Naive thymus-derived CD8-positive, alpha-beta T cell (primary cell): ENCODE measurements at regions not wholly inside any gene's neighbourhood (a gene's known extent, or its start where the extent isn't known, plus 50 kb on each side); places are given as distances from the start of the nearest gene placed in this dataset.
"Not testable (repeated sequence)": the region's sequence is repeated elsewhere in the genome, so short reads cannot be mapped to it uniquely, and the experiment has no call there.

Source experiments
- ATAC-seq, 2 donors: fragments of 150-1000 bp; cut with Tn5 transposase in 1 of 2; sonication (Bioruptor Pico), chemical (Tn5 transposase) in 1 of 2; 1 replicate in 1 of 2; 2 replicates in 1 of 2; pipeline ENCODE4 v1.10.0; 2021; ENCODE audit warnings: mild to moderate bottlenecking in 2 of 2, moderate library complexity in 2 of 2
- POLR2A ChIA-PET: fragments of 350-600 bp; sonication (Branson Sonifier 250); formaldehyde crosslinking; loops from one replicate; lab custom pipeline; 2021; ENCODE audit warnings: antibody characterized with exemption; lab: Charles Lee
- DNase-seq, 10 donors: peaks; one replicate each; pipeline versions ENCODE4 v3.0.0 to v3.0.0-alpha.2; 2020 to 2022
- H3K27ac Mint-ChIP-seq, 10 donors: one replicate each; pipeline ENCODE4 v1.8.0; 2020 to 2022; ENCODE audit warnings: mild to moderate bottlenecking in 10 of 10, mixed read lengths in 10 of 10, moderate library complexity in 4 of 10, inconsistent platforms in 1 of 10
- H3K27me3 Mint-ChIP-seq, 5 donors: one replicate each; pipeline ENCODE4 v1.8.0; 2021 to 2022; ENCODE audit warnings: mixed read lengths in 5 of 5
- H3K36me3 Mint-ChIP-seq, 3 donors: one replicate each; pipeline ENCODE4 v1.8.0; 2020 to 2022; ENCODE audit warnings: mixed read lengths in 3 of 3, mild to moderate bottlenecking in 2 of 3, inconsistent platforms in 1 of 3
- H3K4me1 Mint-ChIP-seq, 4 donors: one replicate each; pipeline ENCODE4 v1.8.0; 2021 to 2022; ENCODE audit warnings: mixed read lengths in 4 of 4
- H3K4me3 Mint-ChIP-seq, 10 donors: one replicate each; pipeline ENCODE4 v1.8.0; 2020 to 2022; ENCODE audit warnings: mild to moderate bottlenecking in 10 of 10, mixed read lengths in 10 of 10, moderate library complexity in 6 of 10, inconsistent platforms in 1 of 10
- H3K9me3 Mint-ChIP-seq, 9 donors: one replicate each; pipeline ENCODE4 v1.8.0; 2020 to 2022; ENCODE audit warnings: mixed read lengths in 9 of 9, mild to moderate bottlenecking in 3 of 9, inconsistent platforms in 1 of 9, moderate library complexity in 1 of 9

DNA sequence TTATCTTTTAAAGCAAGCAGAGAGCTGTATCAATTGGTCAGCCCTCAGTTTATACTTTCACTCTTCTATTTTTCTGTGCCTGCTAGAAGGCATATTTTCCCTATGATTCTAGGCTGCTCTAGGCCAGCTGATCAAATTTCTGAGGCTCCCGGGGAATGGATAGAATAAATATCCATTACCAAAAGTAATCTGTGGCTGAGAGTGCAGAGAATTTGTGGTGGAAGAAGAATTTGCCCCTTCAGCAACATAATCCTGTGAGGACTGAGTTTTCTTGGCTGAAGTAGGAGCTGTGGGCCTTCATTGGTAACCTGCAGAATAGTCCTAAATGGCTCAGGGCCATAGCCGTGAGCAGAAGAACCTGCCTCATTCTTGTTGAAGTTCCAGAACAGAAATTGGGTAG lies 314.6 kb upstream of the CASK start:
- POLR2A ChIA-PET, result interaction anchor here (0.9 kb wide), 1 partner anchor 151 kb away, joined by 3 read pairs; no protein-coding TSS in a partner anchor
- no peak for ATAC-seq
- Mint-ChIP-seq H3K27me3 (no peaks in the 10 kb centered on the region), H3K27ac (peak overlapping the region in 1 of 10 donors; percentile 11), H3K9me3 (peaks cover 0 to 4% (median 0%) of the 10 kb centered on the region in 9 donors), H3K4me1 (no peaks in the 10 kb centered on the region), H3K36me3 (peaks cover 0 to 4% (median 0%) of the 10 kb centered on the region in 3 donors), H3K4me3 (no peak overlapping the region)
- no peak for DNase-seq

DNA sequence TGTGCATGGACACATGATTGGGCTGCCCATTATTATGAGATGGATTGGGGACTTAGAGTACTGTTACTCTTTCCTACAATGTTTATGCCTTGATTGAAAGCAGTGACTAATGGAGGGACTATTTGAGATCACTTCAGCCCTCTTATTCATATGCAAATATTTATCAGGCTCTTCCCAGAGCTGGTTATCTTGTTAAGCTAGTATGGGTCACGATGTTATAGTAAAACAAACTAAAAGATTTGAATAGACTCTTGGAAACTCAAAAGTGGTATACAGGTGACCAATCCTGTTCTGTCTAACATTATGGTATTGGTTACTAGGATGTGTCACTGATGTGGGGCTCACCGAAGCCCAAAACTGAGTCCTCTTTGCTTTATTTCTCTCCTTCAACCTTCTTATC lies 306.2 kb upstream of the CASK start:
- POLR2A ChIA-PET, result no interaction called here
- Mint-ChIP-seq H3K36me3 (peaks cover 0 to 22% (median 10%) of the 10 kb centered on the region in 3 donors), H3K27me3 (no peaks in the 10 kb centered on the region), H3K4me1 (no peaks in the 10 kb centered on the region), H3K27ac (no peak overlapping the region), H3K4me3 (no peak overlapping the region), H3K9me3 (peaks cover 0 to 23% (median 17%) of the 10 kb centered on the region in 9 donors)
- ATAC-seq (no peak), DNase-seq (no peak)

DNA sequence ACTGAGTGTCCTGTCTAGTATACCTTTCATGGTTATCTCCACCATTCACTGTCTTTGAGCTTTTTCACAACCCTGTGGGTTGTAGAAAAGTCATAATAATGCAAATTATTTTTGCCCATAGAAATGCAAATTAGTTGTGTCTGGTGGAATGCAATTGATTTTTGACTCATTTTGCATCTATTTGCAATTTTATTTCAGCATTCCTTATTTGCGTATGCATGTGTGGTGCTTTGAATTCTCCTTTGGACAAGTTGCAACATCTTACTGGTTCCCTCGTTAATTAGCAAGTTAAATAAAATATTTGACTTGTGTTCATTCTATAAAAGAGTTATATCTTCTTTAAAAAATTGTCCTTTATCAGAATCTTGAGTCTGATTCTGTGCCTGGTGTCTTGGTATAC lies 297.3 kb upstream of the CASK start:
- Mint-ChIP-seq H3K27ac (no peak overlapping the region), H3K9me3 (peaks cover 0 to 13% (median under 1%) of the 10 kb centered on the region in 9 donors), H3K36me3 (peaks cover 0 to 7% (median 3%) of the 10 kb centered on the region in 3 donors), H3K4me1 (peaks cover 0 to 3% (median 0%) of the 10 kb centered on the region in 4 donors), H3K27me3 (no peaks in the 10 kb centered on the region), H3K4me3 (no peak overlapping the region)
- ATAC-seq (no peak), DNase-seq (no peak)
- POLR2A ChIA-PET, result no interaction called here

DNA sequence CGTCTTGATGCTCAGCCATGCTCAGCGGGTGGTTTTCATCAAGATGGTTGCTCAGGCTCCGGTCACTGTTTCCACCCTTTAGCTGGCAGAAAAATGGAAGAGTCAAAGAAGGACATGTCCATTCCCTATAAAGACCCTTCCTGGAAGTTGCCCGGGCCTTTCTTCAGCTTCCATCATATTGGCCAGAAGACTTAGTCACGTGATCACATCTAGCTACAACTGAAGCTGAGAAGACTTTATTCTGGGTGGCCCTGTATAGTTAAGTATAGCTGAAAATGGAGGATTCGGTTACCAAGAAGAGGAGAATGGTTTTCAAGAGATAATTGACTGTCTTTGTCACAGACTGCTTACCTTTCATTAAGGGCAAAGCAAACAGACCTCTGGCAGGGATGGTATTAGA lies 296.7 kb upstream of the CASK start:
- POLR2A ChIA-PET, result no interaction called here
- H3K4me1 Mint-ChIP-seq, result peaks cover 0 to 3% (median 0%) of the 10 kb centered on the region in 4 donors

DNA sequence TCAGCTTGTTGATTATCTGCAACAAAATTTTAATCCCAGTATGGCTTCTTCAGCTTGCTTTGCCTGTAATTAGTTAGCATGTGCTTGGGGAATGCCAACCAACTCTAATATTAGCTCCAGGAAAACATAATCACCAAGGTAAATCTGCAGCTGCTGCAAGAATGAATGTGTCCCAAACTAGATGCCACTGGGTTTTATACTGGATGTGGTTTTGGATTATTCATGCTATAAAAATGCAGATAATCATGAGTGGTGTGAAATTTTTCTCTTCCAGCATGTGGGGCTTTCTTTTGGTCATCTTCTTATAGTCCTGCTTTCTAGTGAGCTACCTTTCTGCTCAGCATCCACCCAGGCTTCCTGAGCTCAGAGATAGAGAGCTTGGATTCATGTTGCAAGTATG lies 295.9 kb upstream of the CASK start:
- Mint-ChIP-seq H3K36me3 (no peaks in the 10 kb centered on the region), H3K4me1 (peaks cover 0 to 3% (median 0%) of the 10 kb centered on the region in 4 donors), H3K4me3 (no peak overlapping the region), H3K27ac (no peak overlapping the region), H3K9me3 (peaks cover 0 to 3% (median 0%) of the 10 kb centered on the region in 9 donors), H3K27me3 (no peaks in the 10 kb centered on the region)
- DNase-seq (no peak), ATAC-seq (no peak)
- POLR2A ChIA-PET, result no interaction called here

More for the DNA sequence above, 296.7 kb upstream of the CASK start:
- peaks cover 0 to 6% (median 2%) of the 10 kb centered on the region in 3 donors for H3K36me3 Mint-ChIP-seq
- ATAC-seq (no peak), DNase-seq (no peak)
- H3K27ac Mint-ChIP-seq, result no peak overlapping the region
- H3K9me3 Mint-ChIP-seq, result peaks cover 0 to 11% (median 0%) of the 10 kb centered on the region in 9 donors
- no peak overlapping the region for H3K4me3 Mint-ChIP-seq
- no peaks in the 10 kb centered on the region for H3K27me3 Mint-ChIP-seq

DNA sequence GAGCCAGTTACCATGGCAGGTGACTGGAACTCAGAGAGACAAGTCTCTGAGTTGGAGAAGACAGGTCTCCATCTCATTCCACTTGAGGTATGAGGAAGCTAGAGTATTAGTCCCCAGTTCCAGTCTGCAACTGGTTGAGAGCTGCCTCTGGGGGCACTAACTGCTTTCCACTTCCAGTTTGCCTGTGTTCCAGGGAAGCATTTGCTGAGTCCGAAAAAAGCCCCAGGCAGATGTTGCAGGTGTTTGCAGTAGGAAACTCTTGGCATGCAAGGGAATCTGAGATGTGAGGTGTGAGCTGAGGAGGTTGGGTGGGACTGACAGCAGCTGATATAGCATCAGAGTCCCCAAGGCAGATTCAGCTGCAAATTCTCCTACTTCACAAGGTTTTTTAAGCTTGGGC lies 272.2 kb upstream of the CASK start:
- peak overlapping the region in 2 of 10 donors; percentile 31 to 73 for H3K27ac Mint-ChIP-seq
- H3K4me3 Mint-ChIP-seq, result no peak overlapping the region
- ATAC-seq (no peak), DNase-seq (no peak)
- H3K9me3 Mint-ChIP-seq, result peaks cover 0 to 10% (median 2%) of the 10 kb centered on the region in 9 donors
- H3K27me3 Mint-ChIP-seq, result no peaks in the 10 kb centered on the region
- H3K36me3 Mint-ChIP-seq, result no peaks in the 10 kb centered on the region
- POLR2A ChIA-PET, result no interaction called here
- peaks cover 0 to 5% (median 0%) of the 10 kb centered on the region in 4 donors for H3K4me1 Mint-ChIP-seq

DNA sequence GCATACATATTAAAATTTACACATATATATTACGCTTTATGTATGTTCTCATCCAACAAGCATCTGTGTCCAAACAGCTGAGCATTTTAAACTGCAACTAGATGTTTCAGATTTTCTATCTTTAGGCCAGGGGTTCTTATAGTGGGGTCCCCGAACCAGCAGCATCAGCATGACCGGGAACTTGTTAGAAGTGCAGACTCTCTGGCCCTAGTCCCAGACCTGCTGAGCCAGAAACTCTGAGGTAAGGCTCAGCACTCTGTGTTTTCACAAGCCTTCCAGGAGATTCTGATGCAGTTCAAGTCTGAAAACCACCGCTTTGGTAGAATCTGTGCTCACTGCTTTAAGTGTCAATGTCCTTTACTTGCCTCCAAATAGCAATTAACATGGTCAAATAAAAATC lies 266.2 kb upstream of the CASK start:
- no peaks in the 10 kb centered on the region for H3K36me3 Mint-ChIP-seq
- no peak overlapping the region for H3K4me3 Mint-ChIP-seq
- H3K9me3 Mint-ChIP-seq, result peaks cover 0 to 10% (median 2%) of the 10 kb centered on the region in 9 donors
- ATAC-seq (no peak), DNase-seq (no peak)
- H3K27ac Mint-ChIP-seq, result no peak overlapping the region
- H3K27me3 Mint-ChIP-seq, result no peaks in the 10 kb centered on the region
- H3K4me1 Mint-ChIP-seq, result peaks cover 0 to 8% (median 3%) of the 10 kb centered on the region in 4 donors
- POLR2A ChIA-PET, result no interaction called here

DNA sequence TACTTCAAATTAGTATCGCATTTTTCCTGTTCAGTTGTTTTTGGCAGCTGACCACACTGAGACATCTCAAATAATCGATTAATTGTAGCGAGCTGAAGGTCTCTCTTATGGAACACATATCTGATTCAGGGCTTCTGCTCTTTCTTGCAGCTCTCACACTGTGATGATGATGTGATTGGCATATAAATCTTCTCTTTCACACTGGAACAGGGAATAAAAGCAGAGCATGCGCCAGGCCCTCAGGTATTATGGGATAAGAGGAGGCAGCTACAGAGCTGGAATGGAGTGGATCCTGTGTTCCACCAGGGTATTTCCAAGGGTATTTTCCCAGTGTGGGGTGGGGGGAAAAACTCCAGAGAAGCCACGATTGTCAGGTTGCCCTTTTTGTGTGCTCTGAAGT lies 265.4 kb upstream of the CASK start:
- POLR2A ChIA-PET, result no interaction called here
- peaks cover 0 to 10% (median 2%) of the 10 kb centered on the region in 9 donors for H3K9me3 Mint-ChIP-seq
- no peak overlapping the region for H3K27ac Mint-ChIP-seq
- no peak overlapping the region for H3K4me3 Mint-ChIP-seq
- H3K36me3 Mint-ChIP-seq, result no peaks in the 10 kb centered on the region
- DNase-seq, result no peak
- H3K4me1 Mint-ChIP-seq, result peaks cover 0 to 8% (median 3%) of the 10 kb centered on the region in 4 donors
- no peaks in the 10 kb centered on the region for H3K27me3 Mint-ChIP-seq
- no peak for ATAC-seq

DNA sequence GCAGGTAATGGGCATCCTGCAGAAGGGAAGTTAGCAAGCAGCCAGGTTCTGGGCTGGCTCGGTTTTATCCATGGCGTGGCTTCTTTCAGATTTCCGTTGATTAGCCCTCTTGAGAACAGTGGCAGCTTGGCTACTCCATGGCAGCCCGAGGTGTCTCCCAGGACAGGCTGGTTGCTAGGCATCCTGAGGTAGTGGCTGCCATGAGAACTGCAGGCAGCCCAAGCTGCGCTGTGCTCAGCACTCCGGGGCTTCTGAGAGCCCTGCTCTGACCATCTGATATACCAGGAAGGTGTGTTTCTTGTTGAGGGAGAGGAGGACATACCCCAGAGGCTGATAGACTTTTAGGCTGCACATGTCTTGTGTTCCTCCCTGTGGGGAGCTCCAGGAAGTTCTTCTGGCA lies 253.4 kb upstream of the CASK start:
- Mint-ChIP-seq H3K27ac (no peak overlapping the region), H3K4me3 (no peak overlapping the region), H3K4me1 (no peaks in the 10 kb centered on the region), H3K36me3 (no peaks in the 10 kb centered on the region), H3K9me3 (peaks cover 0 to 3% (median 0%) of the 10 kb centered on the region in 9 donors), H3K27me3 (no peaks in the 10 kb centered on the region)
- POLR2A ChIA-PET, result no interaction called here
- DNase-seq (no peak), ATAC-seq (no peak)

DNA sequence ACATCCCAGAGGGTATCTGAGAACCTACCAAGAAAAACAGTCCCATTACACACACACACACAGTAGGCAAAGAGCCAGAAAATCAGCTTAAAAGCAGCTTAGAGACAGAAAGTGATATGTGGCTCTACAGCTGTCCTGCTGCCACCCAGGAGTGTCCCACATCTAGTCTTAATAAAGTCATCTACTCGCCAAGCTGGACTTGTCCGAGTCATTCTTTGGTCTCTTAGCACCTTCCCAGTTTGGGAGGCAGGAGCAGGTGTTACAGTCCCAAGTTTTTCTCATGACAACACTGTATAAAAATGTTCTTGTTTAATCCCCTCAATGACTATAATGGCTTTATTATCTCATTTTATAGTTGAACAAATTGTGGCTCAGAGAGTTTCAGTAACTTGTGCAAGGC lies 252.5 kb upstream of the CASK start:
- ATAC-seq (no peak), DNase-seq (no peak)
- no peaks in the 10 kb centered on the region for H3K27me3 Mint-ChIP-seq
- H3K9me3 Mint-ChIP-seq, result peaks cover 0 to 3% (median 0%) of the 10 kb centered on the region in 9 donors
- no peaks in the 10 kb centered on the region for H3K4me1 Mint-ChIP-seq
- H3K36me3 Mint-ChIP-seq, result no peaks in the 10 kb centered on the region
- POLR2A ChIA-PET, result no interaction called here
- H3K27ac Mint-ChIP-seq, result no peak overlapping the region
- no peak overlapping the region for H3K4me3 Mint-ChIP-seq

DNA sequence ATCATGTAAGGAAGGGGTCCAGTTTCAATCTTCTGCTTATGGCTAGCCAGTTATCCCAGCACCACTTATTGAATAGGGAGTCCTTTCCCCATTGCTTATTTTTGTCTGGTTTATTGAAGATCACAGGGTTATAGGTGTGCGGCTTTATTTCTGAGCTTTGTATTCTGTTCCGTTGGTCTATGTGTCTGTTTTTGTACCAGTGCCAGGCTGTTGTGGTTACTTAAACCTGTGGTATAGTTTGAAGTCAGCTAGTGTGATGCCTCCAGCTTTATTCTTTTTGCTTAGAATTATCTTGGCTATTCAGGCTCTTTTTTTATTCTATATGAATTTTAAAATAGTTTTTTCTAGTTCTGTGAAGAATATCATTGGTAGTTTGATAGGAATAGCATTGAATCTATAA lies 234.6 kb upstream of the CASK start:
- not testable (repeated sequence) for H3K27ac Mint-ChIP-seq, H3K27me3 Mint-ChIP-seq
- ATAC-seq (peak; percentile 70 to 73), DNase-seq (peak in 7 of 10 donors; percentile 4 to 65 (median 39))
- H3K36me3 Mint-ChIP-seq, result peaks cover 0 to 24% (median 6%) of the 10 kb centered on the region in 3 donors
- POLR2A ChIA-PET, result interaction anchor here (1.1 kb wide), 1 partner anchor 49 kb away, joined by 3 read pairs; no protein-coding TSS in a partner anchor
- H3K9me3 Mint-ChIP-seq, result peaks cover 0 to 33% (median 5%) of the 10 kb centered on the region in 9 donors
- H3K4me3 Mint-ChIP-seq, result peak overlapping the region in 2 of 10 donors; percentile 35 to 60
- peaks cover 6 to 22% (median 14%) of the 10 kb centered on the region in 4 donors for H3K4me1 Mint-ChIP-seq

DNA sequence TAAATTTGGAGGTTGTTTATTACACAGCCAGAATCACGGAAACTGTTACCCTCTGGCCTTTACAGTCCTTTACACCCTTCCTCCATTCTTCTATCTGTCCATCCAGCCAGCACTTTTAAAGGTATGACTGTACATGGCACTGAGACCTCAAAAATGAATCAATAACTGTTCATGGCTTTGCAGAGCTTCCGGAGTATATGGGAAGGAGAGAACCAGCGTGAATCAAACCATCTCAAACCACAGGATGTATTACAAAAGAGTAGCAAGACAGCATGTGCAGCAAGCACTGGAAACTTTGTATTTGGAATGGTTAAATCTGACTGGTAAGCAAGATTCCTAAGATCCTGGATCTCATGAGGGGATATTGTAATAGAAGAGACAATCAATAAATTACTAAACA lies 228.5 kb upstream of the CASK start:
- POLR2A ChIA-PET, result no interaction called here
- peak overlapping the region in 1 of 10 donors; percentile 2 for H3K4me3 Mint-ChIP-seq
- ATAC-seq (no peak), DNase-seq (no peak)
- peaks cover 1 to 13% (median 4%) of the 10 kb centered on the region in 4 donors for H3K4me1 Mint-ChIP-seq
- no peaks in the 10 kb centered on the region for H3K27me3 Mint-ChIP-seq
- no peaks in the 10 kb centered on the region for H3K36me3 Mint-ChIP-seq
- H3K9me3 Mint-ChIP-seq, result peaks cover 0 to 3% (median 0%) of the 10 kb centered on the region in 9 donors
- peak overlapping the region in 2 of 10 donors; percentile 9 to 29 for H3K27ac Mint-ChIP-seq

DNA sequence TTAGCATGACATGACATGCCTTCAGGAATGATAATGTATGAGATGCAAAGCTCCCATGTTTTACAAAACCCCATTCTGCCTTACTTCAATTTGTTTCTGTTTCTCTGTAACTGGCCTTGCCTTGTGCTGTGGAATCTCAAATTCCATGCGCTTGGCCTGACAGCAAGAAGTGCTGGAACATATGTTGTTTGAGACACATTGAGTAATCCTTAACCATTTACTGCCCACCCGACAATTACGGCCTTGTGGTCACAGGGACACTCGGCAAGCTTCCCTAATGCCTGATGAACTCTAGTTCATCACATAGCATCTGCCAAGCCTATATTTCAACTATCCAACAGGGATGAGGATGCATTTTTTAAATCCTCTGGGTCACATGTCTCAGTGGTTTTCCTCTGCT lies 226.4 kb upstream of the CASK start:
- H3K36me3 Mint-ChIP-seq, result no peaks in the 10 kb centered on the region
- no peaks in the 10 kb centered on the region for H3K27me3 Mint-ChIP-seq
- no peaks in the 10 kb centered on the region for H3K9me3 Mint-ChIP-seq
- no peak for DNase-seq
- peaks cover 0 to 7% (median 4%) of the 10 kb centered on the region in 4 donors for H3K4me1 Mint-ChIP-seq
- H3K4me3 Mint-ChIP-seq, result no peak overlapping the region
- POLR2A ChIA-PET, result no interaction called here
- no peak overlapping the region for H3K27ac Mint-ChIP-seq
- ATAC-seq, result no peak

DNA sequence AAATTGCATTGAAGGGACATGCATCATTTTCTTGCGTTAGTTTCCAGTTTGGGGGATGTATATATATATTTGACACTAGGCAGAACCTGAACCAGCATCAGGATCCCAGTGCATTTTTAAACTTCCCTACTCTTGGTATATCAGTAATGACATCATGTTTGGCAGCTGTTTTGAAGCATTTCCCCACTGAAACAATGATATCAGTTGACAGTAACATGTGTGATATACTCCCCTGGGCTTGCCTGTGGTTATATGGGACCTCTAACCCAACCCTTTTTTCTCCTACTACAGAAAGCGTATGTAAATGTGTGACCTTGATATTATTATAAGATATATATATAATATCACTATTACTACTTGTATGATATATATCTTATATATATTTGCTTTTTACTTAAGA lies 225.9 kb upstream of the CASK start:
- Mint-ChIP-seq H3K4me3 (no peak overlapping the region), H3K27me3 (no peaks in the 10 kb centered on the region), H3K27ac (no peak overlapping the region), H3K9me3 (no peaks in the 10 kb centered on the region), H3K36me3 (no peaks in the 10 kb centered on the region), H3K4me1 (peaks cover 0 to 7% (median 4%) of the 10 kb centered on the region in 4 donors)
- DNase-seq (no peak), ATAC-seq (no peak)
- POLR2A ChIA-PET, result no interaction called here
